ENCODE measurements at regions not wholly inside any gene's neighbourhood (a gene's known extent, or its start where the extent isn't known, plus 50 kb on each side); places are given as distances from the start of the nearest gene placed in this dataset.

- no peak for TF ChIP-seq GATA3 (IDR thresholded peaks at IDR 0.05; ENCODE audit: low read depth, low read length)
- no peak for TF ChIP-seq GATA2 (IDR thresholded peaks at IDR 0.05; ENCODE audit: low read depth, low read length)
Observed at GRCh38 chr16:51524070-51524469, 373.0 kb upstream of the SALL1 start.

Data from SH-SY5Y (cell line).